ENCODE measurements at regions not wholly inside any gene's neighbourhood (a gene's known extent, or its start where the extent isn't known, plus 50 kb on each side); places are given as distances from the start of the nearest gene placed in this dataset.

DNA sequence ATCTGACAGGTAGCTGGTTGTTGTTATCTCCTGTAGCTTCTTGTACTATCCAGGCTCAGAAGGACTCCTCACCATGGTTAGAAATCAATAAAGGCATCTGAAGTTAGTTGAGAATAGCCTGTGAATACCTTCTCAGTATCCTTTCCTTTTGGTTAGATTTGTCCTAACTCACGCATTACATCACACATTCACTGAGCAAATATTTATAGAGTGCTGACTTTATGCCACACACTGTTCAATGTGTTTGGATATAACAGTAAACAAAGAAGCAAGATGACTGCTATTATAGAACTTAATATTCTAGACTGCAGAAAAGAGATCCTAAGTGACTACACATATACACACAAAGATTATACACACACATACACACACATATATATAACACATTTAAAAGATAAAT is 889.9 kb upstream of the CHAC2 start:
- DNase-seq (ENCODE audit: low read depth, low spot score), result no peak
- H3K4me3 ChIP-seq (ENCODE audit: low read length), result no peak overlapping the region

DNA sequence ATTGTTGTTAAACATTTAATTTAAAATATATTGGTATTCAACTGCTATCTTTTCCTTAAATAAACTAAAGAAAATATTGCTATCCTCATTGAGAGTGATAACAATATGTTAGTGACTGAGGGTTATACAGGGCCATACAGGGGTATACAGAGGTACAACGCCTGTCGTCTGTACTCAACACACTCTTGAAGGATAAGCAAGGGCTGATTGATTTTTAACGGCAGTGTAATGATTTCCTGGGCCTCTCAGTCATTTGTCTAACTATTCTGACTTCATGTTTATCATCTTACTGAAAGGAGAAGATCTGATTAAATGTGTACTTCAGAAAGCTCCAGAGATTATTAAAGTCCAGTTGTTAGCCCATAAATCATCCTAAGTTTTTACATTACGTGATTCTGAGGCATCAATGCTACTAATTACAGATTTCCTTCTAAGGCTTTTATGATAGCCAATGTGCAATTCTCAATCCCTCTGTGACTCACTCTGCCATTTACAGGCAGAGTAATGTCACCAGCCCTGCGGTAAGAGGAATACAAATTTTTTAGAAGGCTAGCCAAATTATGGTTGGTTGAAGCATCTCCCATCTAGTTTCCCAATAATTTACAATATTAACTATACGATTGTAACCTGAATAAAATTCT is 893.0 kb upstream of the CHAC2 start:
- no peak for DNase-seq (ENCODE audit: low read depth, low spot score)

DNA sequence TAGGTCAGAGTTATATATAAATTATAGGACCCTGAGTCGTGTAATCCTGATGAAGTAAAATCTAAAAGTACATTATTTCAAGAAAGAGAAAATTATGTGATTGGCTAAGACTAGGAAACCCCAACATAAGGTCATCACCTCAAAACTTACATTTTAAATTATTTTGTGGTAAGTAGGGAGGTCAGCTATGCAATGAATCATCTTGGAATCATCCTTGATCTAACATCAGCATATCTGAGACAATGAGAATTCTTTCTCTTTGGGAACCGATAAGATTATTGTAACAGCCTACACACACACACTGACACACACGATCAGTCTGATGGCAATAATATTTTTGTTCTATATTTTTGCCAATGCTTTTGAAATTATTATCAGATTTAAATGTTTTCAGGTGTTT is 904.8 kb upstream of the CHAC2 start:
- no peak for DNase-seq (ENCODE audit: low read depth, low spot score)
- H3K4me3 ChIP-seq (ENCODE audit: low read length), result no peak overlapping the region

More for the DNA sequence above, 893.0 kb upstream of the CHAC2 start:
- H3K4me3 ChIP-seq (ENCODE audit: low read length), result no peak overlapping the region

DNA sequence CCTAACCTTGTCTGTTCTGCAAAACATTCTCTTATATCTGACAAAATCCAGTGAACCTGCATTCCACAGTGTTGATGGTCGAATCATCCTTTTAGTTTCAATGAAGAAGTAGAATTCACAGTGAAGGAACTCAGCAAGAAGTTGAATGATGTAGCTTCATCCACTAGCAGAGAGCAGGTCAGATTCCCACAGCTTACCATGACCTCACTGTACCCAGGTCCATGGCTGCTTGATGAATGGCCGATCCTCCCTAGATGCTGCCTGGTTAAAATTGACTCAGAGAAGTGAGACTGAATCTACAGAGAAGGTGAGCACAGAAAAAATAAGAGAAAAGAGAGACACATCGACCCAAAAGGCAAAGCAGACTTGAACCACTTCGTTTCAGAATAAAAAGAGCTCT is 906.0 kb upstream of the CHAC2 start:
- H3K4me3 ChIP-seq (ENCODE audit: low read length), result no peak overlapping the region
- DNase-seq (ENCODE audit: low read depth, low spot score), result no peak

DNA sequence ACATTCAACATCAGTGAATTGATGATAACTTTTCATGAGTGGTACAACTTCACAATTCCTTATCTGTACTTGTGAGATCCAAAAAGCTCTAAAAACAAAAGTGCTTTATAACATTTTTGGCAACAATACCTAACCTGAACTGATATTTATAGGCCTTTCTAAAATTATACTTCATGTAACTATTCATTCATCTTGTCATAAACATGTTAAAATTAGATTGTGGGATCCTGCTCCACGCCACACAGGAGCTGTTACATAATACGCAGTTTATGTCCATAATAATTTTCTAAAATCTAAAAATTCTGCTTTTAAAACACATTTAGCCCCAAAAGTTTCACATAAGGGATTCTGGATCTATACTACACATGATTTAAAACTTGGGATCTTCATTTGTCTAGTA is 908.5 kb upstream of the CHAC2 start:
- no peak for DNase-seq (ENCODE audit: low read depth, low spot score)
- H3K4me3 ChIP-seq (ENCODE audit: low read length), result no peak overlapping the region

DNA sequence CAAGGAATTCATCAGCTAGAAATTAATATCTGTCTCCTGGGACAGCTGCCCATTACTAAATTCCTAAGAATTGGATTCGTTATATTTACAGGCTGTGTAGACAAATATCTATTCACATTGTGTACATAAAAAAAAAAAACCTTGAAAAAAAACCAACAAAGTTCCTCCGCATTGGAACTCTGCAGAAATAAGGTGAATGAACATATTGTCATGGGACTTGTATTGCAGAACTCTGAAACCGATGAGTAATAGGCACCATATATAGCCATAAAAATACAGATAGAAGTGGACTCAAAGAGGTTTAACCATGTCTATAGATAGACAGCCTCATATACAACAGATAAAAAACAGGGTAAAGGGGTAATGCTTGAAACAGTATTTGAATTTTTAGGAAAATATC is 909.9 kb upstream of the CHAC2 start:
- H3K4me3 ChIP-seq (ENCODE audit: low read length), result no peak overlapping the region

DNA sequence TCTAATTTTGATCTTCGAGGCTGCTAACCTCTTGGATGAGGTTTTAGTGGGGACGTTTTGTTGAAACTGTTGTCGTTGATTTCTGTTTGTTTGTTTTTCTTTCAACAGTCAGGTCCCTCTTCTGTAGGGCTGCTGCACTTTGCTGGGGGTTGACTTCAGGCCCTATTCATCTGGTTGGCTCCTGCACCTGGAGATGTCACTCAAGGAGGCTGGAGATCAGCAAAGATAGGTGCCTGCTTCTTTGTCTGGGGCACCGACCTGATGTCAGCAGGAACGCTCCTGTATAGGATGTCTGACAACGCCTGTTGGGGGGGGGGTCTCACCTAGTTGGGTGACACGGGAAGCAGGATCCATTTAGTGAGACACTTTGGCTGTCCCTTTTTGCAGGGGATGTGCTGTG is 915.6 kb upstream of the CHAC2 start:
- H3K4me3 ChIP-seq (ENCODE audit: low read length), result no peak overlapping the region
- DNase-seq (ENCODE audit: low read depth, low spot score), result no peak

More for the DNA sequence above, 909.9 kb upstream of the CHAC2 start:
- DNase-seq (ENCODE audit: low read depth, low spot score), result no peak

DNA sequence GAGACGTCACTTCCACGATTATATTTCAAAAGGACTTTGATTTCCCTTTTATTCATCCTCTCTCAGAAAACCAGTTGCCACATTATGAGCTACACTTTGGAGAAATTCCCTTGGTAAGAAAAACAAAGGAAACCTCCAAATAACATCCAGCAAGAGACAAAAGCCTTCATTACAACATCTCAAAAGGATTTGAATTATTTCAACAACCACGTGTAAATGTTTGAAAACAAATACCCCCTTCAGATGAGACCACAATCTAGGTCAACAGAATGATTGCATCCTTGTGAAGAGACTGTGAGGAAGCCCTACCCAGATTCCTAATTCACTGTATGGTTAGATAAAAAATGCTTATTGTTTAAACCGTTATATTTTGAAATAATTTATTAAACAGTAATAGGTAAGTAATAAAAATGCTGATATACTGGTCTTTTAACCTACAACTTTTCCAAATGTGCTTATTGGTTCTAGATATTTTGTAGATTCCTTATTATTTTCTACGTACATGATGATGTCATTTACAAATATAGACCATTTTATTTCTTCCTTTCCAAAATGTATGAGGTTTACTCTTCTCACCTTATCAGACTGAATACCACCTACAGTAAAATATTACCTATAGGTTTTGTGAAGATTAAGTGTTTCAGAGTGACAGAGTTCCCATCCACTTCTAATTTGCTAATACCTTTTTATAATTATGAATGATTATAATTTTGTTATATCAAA is 922.7 kb upstream of the CHAC2 start:
- no peak for DNase-seq (ENCODE audit: low read depth, low spot score)
- no peak overlapping the region for H3K4me3 ChIP-seq (ENCODE audit: low read length)

DNA sequence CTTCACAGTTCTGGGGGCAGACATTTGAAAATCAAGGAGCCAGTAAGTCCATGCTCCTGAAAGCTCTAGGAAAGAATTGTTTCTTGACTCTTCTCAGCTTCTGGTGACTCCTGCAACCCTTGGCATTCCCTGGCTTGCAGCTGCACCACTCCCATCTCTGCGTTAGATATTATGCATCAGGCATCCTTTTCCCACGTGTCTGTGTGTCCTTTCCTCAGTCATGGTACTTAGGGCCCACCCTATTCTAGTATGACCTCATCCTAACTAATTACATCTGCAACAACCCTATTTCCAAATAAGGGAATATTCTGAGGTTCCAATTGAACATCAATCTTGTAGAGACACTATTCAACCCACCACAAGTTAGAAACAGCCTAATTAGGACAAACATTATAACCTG is 931.7 kb upstream of the CHAC2 start:
- DNase-seq (ENCODE audit: low read depth, low spot score), result no peak

DNA sequence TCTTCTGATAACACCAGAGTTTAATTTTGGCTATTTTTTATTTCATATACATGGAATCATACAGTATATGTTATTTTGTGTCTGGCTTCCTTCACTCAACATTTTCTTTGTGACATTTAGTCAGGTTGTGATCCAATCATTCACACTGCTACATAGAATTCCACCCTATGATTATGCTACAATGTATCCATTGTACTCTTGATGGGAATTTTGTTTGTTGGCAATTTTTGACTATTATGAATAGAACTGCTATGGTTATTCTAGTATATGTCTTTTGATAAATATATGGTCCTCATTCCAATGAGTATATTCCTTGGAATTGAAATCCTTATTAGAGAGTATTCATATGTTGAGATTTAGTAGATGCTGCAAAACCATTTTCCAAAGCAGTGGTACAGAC is 936.4 kb upstream of the CHAC2 start:
- H3K4me3 ChIP-seq (ENCODE audit: low read length), result no peak overlapping the region
- no peak for DNase-seq (ENCODE audit: low read depth, low spot score)

More for the DNA sequence above, 931.7 kb upstream of the CHAC2 start:
- H3K4me3 ChIP-seq (ENCODE audit: low read length), result no peak overlapping the region

DNA sequence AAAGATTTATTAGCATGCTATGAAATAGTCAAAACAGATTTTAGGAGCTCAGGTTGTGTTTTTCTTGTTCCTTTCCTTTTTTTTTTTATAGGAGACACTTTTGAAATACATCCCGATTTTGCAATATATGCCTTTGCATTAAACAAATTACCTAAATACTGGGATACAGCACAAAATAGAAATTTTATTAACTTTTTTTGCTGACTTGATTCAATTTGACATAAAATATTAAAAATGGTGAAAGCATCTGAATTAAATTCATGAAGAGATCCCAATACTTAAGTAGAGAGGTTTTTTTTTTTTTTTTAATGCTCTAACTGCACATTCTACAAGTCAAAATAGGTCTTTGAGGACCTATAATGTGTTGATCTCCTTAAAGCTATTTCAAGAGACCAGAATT is 939.5 kb upstream of the CHAC2 start:
- DNase-seq (ENCODE audit: low read depth, low spot score), result no peak
- H3K4me3 ChIP-seq (ENCODE audit: low read length), result no peak overlapping the region

DNA sequence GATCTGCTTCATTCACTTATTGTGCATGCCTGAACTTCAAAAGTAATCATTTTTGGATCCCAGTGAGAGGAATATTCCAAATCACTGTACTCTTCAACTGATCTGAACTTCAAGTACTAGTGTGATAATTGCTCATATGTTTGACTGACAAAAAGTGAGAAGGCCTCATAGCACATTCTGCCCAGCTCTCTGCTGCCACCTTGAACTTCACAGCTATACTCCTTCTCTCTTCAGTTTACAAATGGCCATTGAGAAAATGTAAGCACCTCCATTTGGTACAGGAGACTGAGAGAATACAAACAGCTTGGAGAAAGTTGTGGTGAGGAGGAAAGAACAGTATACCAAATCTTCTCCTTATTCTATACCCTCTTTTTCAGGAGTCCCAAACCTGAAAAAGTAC is 946.0 kb upstream of the CHAC2 start:
- no peak overlapping the region for H3K4me3 ChIP-seq (ENCODE audit: low read length)
- no peak for DNase-seq (ENCODE audit: low read depth, low spot score)

DNA sequence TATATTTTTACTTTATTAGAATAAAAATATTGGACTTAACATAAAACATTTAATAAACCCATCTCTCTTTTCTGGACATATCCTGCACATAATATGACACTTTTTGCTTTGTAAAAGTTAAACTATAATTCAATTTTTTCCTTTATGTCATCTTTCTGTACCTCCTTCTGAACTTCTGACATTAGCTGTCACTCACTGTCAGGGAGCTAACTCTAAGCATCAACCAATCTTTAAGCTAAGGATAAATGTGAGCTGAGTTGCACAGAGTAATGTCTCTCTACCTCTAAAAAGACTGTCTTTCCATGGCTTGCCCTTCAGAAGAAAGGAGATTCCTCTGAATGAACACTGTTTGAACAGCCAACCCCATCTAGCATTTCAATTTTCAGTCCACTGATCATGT is 948.6 kb upstream of the CHAC2 start:
- no peak for DNase-seq (ENCODE audit: low read depth, low spot score)

DNA sequence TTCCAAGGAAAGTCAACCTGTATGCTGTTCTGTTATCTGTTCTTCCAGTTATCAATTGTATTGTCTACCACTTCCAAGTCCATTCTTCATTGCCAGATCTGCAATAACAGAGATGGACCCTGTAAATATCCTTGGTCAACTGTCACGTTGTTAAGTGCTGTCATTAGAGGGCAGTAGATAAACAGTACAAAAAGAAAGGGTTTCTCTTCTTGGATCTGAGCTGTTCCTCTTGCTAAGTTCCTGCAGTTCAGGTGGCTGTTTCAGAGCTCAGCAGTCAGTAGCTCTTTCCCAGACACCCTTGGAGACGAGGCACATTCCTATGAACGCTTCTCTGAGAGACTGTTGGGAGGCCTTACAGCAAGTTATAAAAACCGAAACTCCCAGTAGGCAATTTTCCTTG is 957.1 kb upstream of the CHAC2 start:
- H3K4me3 ChIP-seq (ENCODE audit: low read length), result no peak overlapping the region
- no peak for DNase-seq (ENCODE audit: low read depth, low spot score)

More for the DNA sequence above, 948.6 kb upstream of the CHAC2 start:
- H3K4me3 ChIP-seq (ENCODE audit: low read length), result no peak overlapping the region

DNA sequence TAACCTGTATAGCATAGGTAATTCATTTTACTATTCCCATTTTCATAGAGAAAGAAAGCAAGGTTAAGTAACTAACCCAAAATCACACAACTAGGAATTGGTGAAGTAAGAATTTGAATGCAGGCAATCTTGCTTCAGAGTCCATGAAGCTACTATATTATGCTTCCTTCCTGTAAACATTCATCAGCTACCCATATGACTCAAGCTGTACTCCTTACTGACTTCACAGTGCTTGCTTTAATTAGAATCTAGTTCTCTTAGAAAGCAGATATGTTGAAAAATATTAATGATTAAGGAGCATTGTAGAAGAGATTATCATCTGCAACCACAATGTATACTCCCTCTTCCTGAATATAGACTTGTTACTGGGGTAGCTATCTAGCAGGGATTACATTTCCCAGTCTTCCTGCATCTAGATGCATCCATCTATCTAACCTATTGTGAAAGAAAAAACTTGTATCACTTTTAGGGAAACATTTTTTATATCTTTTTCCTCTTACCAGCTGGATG is 961.6 kb upstream of the CHAC2 start:
- DNase-seq (ENCODE audit: low read depth, low spot score), result no peak
- H3K4me3 ChIP-seq (ENCODE audit: low read length), result no peak overlapping the region

DNA sequence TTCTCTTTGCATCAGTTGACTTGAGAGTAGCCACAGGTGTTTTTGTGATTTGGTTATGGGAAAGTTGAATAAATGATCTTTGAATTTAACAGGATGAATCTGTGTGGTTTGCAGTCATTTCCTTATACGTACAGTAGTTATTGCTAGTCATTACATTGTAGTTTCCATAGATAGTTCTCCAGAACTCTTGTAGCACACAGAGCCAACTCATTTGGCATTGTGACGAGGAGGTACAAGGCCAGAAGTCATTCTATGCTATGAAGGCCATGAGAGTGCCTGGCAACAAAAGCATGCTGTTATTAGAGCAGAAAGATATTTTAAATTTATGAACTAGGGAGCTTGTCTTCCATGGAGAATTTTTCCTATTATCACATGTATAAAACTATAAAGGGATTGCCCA is 973.0 kb upstream of the CHAC2 start:
- no peak for DNase-seq (ENCODE audit: low read depth, low spot score)
- H3K4me3 ChIP-seq (ENCODE audit: low read length), result no peak overlapping the region

DNA sequence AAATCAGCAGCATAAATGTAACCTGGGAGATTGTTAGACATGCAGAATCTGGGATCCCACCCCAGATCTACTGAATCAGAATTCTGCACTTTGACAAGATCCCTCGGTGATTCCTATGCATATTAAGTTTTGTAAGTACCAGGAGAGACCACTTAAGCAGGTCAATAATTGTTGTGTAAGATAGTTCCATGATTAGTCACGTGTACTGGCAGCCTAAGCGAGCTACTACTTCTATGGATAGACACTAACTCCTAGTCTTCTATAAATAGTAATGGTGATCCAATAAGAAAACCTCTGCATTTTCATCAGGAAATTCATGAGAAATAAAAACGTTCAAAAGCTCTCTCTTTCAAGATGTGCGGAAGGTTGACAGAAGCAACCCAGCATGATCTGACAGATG is 988.2 kb upstream of the CHAC2 start:
- no peak overlapping the region for H3K4me3 ChIP-seq (ENCODE audit: low read length)
- no peak for DNase-seq (ENCODE audit: low read depth, low spot score)

DNA sequence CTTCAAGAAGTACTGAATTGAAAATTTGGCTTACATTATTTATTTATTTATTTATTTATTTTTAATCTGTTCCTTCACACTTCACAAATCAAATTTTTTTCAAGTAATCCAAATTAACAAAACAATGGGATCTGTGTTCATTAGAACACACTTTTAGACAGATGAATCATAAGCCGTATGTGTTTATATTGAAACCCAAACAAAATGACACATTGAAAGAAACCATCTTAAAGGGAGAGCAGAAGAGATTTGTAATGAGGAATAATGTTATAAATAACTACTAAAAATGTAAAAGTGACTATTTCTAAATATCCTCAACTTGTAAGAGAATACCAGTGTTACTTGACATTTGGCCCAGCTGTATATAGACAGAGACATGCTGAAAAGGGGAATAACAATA is 991.0 kb upstream of the CHAC2 start:
- no peak for DNase-seq (ENCODE audit: low read depth, low spot score)
- H3K4me3 ChIP-seq (ENCODE audit: low read length), result no peak overlapping the region

DNA sequence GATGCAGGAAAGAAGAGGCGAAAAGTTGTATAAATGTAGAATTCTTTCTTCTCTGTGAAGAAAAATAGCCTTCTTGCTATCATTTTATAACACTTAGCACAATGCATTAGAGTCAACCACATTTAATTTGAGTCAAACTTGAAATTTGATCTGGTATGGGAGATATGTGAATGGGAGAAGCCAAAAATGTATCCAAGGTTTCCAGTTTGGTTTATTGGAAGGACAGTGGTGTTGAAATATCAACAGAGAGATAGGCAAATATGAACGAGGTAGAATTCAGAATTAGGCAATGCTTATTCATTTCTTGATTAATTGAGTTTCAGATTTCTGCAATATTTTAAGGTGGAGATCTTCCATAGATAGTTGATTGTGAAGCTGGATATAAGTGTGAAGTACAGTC is 991.9 kb upstream of the CHAC2 start:
- DNase-seq (ENCODE audit: low read depth, low spot score), result no peak
- no peak overlapping the region for H3K4me3 ChIP-seq (ENCODE audit: low read length)

DNA sequence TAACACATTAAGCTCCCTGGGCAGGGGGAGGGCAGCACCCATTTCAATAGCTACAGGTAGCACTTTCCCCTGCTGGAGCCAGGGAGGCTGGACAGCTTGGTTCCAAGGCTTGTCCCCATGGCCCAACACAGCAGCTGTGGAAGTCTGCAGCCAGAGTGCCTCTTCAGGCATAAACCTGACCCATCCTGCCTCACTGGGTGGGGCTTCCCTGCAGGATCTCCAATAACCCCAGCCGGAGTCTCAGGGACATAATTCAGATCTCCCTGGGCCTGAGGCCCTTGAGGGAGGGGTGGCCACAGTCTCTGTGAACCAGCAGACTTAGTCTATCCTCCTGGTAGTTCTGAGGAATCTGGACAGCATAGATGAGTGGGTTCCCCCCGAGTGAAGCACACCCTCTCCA is 1001.9 kb upstream of the CHAC2 start:
- DNase-seq (ENCODE audit: low read depth, low spot score), result no peak

DNA sequence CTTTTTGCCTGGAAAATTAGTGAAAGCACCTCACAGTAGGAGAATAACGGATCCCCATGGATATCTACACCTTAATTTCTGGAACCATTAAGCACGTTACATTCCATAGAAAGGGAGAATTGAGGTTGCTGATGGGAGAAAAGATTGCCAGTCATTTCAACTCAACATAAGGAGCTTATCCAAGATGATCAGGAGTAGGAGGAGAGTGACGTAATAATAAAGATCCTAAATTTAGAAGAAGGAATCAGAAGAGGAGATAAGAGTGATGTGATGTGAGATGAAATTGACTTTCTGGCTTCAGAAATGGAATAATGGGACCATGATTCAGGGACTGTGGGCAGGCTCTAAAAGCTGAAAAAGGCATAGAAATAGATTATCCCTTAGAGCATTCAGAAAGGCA is 1017.8 kb upstream of the CHAC2 start:
- DNase-seq (ENCODE audit: low read depth, low spot score), result no peak
- H3K4me3 ChIP-seq (ENCODE audit: low read length), result no peak overlapping the region

More for the DNA sequence above, 1001.9 kb upstream of the CHAC2 start:
- no peak overlapping the region for H3K4me3 ChIP-seq (ENCODE audit: low read length)
